Erythroblast (primary cell): ENCODE measurements at regions not wholly inside any gene's neighbourhood (a gene's known extent, or its start where the extent isn't known, plus 50 kb on each side); places are given as distances from the start of the nearest gene placed in this dataset.

Experiments used
- GATA1 ChIP-seq: IDR thresholded peaks from 2 replicates; pipeline ENCODE4 v1.6.1; 2011; ENCODE audit warnings: low read depth, mild to moderate bottlenecking, control low read depth, low read length, moderate library complexity
- POLR2A ChIP-seq: IDR thresholded peaks from 2 replicates; pipeline ENCODE4 v1.6.1; 2011; ENCODE audit warnings: mild to moderate bottlenecking, low read length

DNA sequence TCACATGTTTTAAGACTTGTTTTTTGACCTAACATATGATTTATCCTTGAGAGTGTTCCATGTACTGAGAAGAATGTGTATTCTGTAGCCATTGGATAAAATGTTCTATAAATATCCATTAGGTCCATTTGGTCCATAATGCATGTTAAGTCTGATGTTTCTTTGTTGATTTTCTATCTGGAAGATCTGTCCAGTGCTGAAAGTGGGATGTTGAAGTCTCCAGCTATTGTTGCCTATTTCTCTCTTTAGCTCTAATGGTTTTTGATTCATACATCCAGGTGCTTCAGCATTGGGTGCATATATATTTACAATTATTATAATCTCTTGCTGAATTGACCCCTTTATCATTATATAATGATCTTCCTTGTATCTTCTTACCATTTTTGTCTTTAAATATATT lies 451.1 kb downstream of the BRINP1 start:
- TF ChIP-seq POLR2A (no peak), GATA1 (no peak)
